ENCODE measurements at regions not wholly inside any gene's neighbourhood (a gene's known extent, or its start where the extent isn't known, plus 50 kb on each side); places are given as distances from the start of the nearest gene placed in this dataset.
"Not testable (repeated sequence)": the region's sequence is repeated elsewhere in the genome, so short reads cannot be mapped to it uniquely, and the experiment has no call there.

GRCh38 chr12:29888777-29889176 lies 105.0 kb upstream of the TMTC1 start:
- Histone ChIP-seq H3K4me3 (ENCODE audit: severe bottlenecking) (no peak overlapping the region), H3K4me1 (ENCODE audit: insufficient read depth, poor library complexity, severe bottlenecking) (no peaks in the 10 kb centered on the region), H3K27me3 (ENCODE audit: insufficient read depth, poor library complexity, severe bottlenecking) (no peaks in the 10 kb centered on the region), H3K27ac (ENCODE audit: poor library complexity, severe bottlenecking) (no peak overlapping the region), H3K36me3 (ENCODE audit: low read depth) (no peaks in the 10 kb centered on the region), H3K9me3 (ENCODE audit: severe bottlenecking) (no peaks in the 10 kb centered on the region)
- no peak for TF ChIP-seq CTCF (IDR thresholded peaks at IDR 0.05; ENCODE audit: poor library complexity, severe bottlenecking)
- DNase-seq (ENCODE audit: low spot score) (no peak), ATAC-seq (ENCODE audit: low read depth) (no peak)

- not testable (repeated sequence) for DNase-seq (ENCODE audit: low spot score); ATAC-seq (ENCODE audit: low read depth); H3K4me1 ChIP-seq (ENCODE audit: insufficient read depth, poor library complexity, severe bottlenecking); H3K27ac ChIP-seq (ENCODE audit: poor library complexity, severe bottlenecking); H3K36me3 ChIP-seq (ENCODE audit: low read depth); H3K9me3 ChIP-seq (ENCODE audit: severe bottlenecking); H3K27me3 ChIP-seq (ENCODE audit: insufficient read depth, poor library complexity, severe bottlenecking); H3K4me3 ChIP-seq (ENCODE audit: severe bottlenecking)
Observed at GRCh38 chr12:29884957-29885356, 101.2 kb upstream of the TMTC1 start.

GRCh38 chr12:29883941-29884554 lies 100.3 kb upstream of the TMTC1 start:
- DNase-seq (ENCODE audit: low spot score) (no peak), ATAC-seq (ENCODE audit: low read depth) (no peak)
- no peaks in the 10 kb centered on the region for H3K9me3 ChIP-seq (ENCODE audit: severe bottlenecking)
- no peaks in the 10 kb centered on the region for H3K27me3 ChIP-seq (ENCODE audit: insufficient read depth, poor library complexity, severe bottlenecking)
- H3K36me3 ChIP-seq (ENCODE audit: low read depth): no peaks in the 10 kb centered on the region
- no peak overlapping the region for H3K4me3 ChIP-seq (ENCODE audit: severe bottlenecking)
- no peaks in the 10 kb centered on the region for H3K4me1 ChIP-seq (ENCODE audit: insufficient read depth, poor library complexity, severe bottlenecking)
- no peak for TF ChIP-seq CTCF (IDR thresholded peaks at IDR 0.05; ENCODE audit: poor library complexity, severe bottlenecking)
- H3K27ac ChIP-seq (ENCODE audit: poor library complexity, severe bottlenecking): no peak overlapping the region

- TF ChIP-seq CTCF (IDR thresholded peaks at IDR 0.05; ENCODE audit: poor library complexity, severe bottlenecking): no peak
- H3K9me3 ChIP-seq (ENCODE audit: severe bottlenecking): no peaks in the 10 kb centered on the region
- H3K27ac ChIP-seq (ENCODE audit: poor library complexity, severe bottlenecking): no peak overlapping the region
- no peak for ATAC-seq (ENCODE audit: low read depth)
- no peaks in the 10 kb centered on the region for H3K27me3 ChIP-seq (ENCODE audit: insufficient read depth, poor library complexity, severe bottlenecking)
- no peak for DNase-seq (ENCODE audit: low spot score)
- H3K4me3 ChIP-seq (ENCODE audit: severe bottlenecking): no peak overlapping the region
- no peaks in the 10 kb centered on the region for H3K4me1 ChIP-seq (ENCODE audit: insufficient read depth, poor library complexity, severe bottlenecking)
- H3K36me3 ChIP-seq (ENCODE audit: low read depth): no peaks in the 10 kb centered on the region
Observed at GRCh38 chr12:29883525-29883924, 99.8 kb upstream of the TMTC1 start.

GRCh38 chr12:29882846-29883245 lies 99.1 kb upstream of the TMTC1 start:
- TF ChIP-seq CTCF (IDR thresholded peaks at IDR 0.05; ENCODE audit: poor library complexity, severe bottlenecking): no peak
- Histone ChIP-seq H3K4me1 (ENCODE audit: insufficient read depth, poor library complexity, severe bottlenecking) (no peaks in the 10 kb centered on the region), H3K27ac (ENCODE audit: poor library complexity, severe bottlenecking) (no peak overlapping the region), H3K27me3 (ENCODE audit: insufficient read depth, poor library complexity, severe bottlenecking) (no peaks in the 10 kb centered on the region), H3K4me3 (ENCODE audit: severe bottlenecking) (no peak overlapping the region), H3K36me3 (ENCODE audit: low read depth) (no peaks in the 10 kb centered on the region), H3K9me3 (ENCODE audit: severe bottlenecking) (no peaks in the 10 kb centered on the region)
- DNase-seq (ENCODE audit: low spot score) (no peak), ATAC-seq (ENCODE audit: low read depth) (no peak)

All from RWPE2 (cell line).